ENCODE measurements at regions not wholly inside any gene's neighbourhood (a gene's known extent, or its start where the extent isn't known, plus 50 kb on each side); places are given as distances from the start of the nearest gene placed in this dataset.

DNA sequence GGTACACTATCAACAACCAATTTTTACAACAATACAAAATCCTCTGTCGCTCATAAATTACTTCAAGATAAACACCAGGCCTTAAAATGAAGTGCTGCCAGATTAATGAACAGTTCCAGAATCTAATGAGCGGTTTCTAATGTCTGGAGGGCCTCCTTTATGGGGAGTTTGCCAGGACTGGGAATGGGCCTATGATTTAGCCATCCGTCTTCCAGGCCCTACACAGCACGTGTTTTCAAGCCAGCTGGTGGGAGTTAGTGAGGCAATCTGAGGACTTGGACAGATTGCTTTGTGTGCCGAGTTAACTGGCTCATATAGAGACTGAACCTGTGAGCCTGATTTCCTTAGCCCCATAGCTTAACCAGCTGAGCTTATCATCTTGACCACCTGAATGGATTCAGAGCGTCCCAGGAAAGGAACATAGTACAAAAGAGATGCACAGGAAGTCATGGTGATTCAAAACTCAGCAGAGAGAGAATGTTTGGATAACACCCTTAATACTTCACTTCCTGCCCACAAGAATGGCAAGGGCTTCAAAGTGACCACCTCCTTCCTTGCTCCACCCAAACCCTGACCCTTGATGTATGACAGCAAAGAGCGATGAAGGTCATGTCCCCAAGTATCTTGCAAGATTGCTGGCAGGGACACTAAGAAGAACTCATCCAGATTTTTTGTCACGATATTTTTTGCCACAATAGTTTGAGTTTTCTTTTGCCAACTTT is 143.5 kb downstream of the SLC30A10 start:
- H3K79me2 ChIP-seq (ENCODE audit: insufficient read depth, low read length), result no peaks in the 10 kb centered on the region
- no peaks in the 10 kb centered on the region for H3K9me3 ChIP-seq (ENCODE audit: insufficient read depth, low read length)
- H3F3A ChIP-seq (ENCODE audit: insufficient read depth), result no peaks in the 10 kb centered on the region
- no peak overlapping the region for H3K9ac ChIP-seq (ENCODE audit: low read length)
- TF ChIP-seq, protein P1, sequence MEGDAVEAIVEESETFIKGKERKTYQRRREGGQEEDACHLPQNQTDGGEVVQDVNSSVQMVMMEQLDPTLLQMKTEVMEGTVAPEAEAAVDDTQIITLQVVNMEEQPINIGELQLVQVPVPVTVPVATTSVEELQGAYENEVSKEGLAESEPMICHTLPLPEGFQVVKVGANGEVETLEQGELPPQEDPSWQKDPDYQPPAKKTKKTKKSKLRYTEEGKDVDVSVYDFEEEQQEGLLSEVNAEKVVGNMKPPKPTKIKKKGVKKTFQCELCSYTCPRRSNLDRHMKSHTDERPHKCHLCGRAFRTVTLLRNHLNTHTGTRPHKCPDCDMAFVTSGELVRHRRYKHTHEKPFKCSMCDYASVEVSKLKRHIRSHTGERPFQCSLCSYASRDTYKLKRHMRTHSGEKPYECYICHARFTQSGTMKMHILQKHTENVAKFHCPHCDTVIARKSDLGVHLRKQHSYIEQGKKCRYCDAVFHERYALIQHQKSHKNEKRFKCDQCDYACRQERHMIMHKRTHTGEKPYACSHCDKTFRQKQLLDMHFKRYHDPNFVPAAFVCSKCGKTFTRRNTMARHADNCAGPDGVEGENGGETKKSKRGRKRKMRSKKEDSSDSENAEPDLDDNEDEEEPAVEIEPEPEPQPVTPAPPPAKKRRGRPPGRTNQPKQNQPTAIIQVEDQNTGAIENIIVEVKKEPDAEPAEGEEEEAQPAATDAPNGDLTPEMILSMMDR (IDR thresholded peaks at IDR 0.05; ENCODE audit: insufficient read depth, low read length, poor library complexity, severe bottlenecking), result no peak
- no peak for TF ChIP-seq EZH2phosphoT487 (conservative IDR thresholded peaks at IDR 0.05; ENCODE audit: low read length)
- H3K4me3 ChIP-seq (ENCODE audit: insufficient read depth, low read length, poor library complexity, severe bottlenecking), result no peak overlapping the region
- no peaks in the 10 kb centered on the region for H3K9me2 ChIP-seq (replicated peaks; ENCODE audit: insufficient read depth, low read length)
- no peaks in the 10 kb centered on the region for H4K20me1 ChIP-seq (ENCODE audit: low read depth, low read length)
- no peak overlapping the region for H3K4me2 ChIP-seq (ENCODE audit: low read depth, low read length, poor library complexity, severe bottlenecking)
- no peak overlapping the region for H3K27ac ChIP-seq (ENCODE audit: low read depth, low read length)
- H3K36me3 ChIP-seq (ENCODE audit: low read length), result no peaks in the 10 kb centered on the region
- H2AFZ ChIP-seq (ENCODE audit: low read depth, low read length, severe bottlenecking), result no peak overlapping the region
- H3K27me3 ChIP-seq (ENCODE audit: low read length), result no peaks in the 10 kb centered on the region

DNA sequence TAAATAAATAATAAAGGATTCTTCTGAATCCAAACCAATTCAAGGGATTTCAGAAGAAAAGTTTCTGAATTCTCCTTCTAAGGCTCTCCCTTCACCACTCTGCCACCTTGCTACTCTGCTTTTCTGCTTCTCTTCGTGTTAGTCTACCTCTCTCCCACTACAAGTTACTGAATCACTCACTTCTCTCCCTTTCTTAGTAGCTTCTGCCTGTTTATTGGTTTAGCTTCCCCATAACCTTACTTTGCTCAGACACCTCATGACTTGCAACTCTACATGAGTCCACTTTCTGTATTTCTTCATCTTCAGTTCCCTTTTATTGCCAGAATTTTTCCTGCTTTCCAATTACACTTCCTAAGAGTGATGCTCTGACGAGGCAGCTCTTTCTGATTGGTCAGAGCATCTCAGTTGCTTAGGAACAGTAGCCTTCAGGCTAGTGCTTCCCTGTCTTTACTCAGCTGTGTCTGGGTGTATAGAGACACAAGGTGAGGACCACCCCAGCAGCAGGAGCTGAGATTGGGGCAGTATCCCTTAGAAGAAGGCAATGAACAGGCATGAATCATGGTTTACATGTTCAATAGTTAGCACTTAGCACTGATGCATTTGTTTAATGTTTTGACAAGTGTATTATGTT is 144.6 kb downstream of the SLC30A10 start:
- no peak overlapping the region for H3K4me3 ChIP-seq (ENCODE audit: insufficient read depth, low read length, poor library complexity, severe bottlenecking)
- H3K27me3 ChIP-seq (ENCODE audit: low read length), result no peaks in the 10 kb centered on the region
- H3K36me3 ChIP-seq (ENCODE audit: low read length), result no peaks in the 10 kb centered on the region
- H3K9ac ChIP-seq (ENCODE audit: low read length), result no peak overlapping the region
- no peak for TF ChIP-seq EZH2phosphoT487 (conservative IDR thresholded peaks at IDR 0.05; ENCODE audit: low read length)
- TF ChIP-seq, protein P1 (IDR thresholded peaks at IDR 0.05; ENCODE audit: insufficient read depth, low read length, poor library complexity, severe bottlenecking), result no peak
- no peaks in the 10 kb centered on the region for H3K9me2 ChIP-seq (replicated peaks; ENCODE audit: insufficient read depth, low read length)
- no peaks in the 10 kb centered on the region for H3F3A ChIP-seq (ENCODE audit: insufficient read depth)
- no peaks in the 10 kb centered on the region for H3K9me3 ChIP-seq (ENCODE audit: insufficient read depth, low read length)
- H3K79me2 ChIP-seq (ENCODE audit: insufficient read depth, low read length), result no peaks in the 10 kb centered on the region
- H4K20me1 ChIP-seq (ENCODE audit: low read depth, low read length), result no peaks in the 10 kb centered on the region
- no peak overlapping the region for H3K27ac ChIP-seq (ENCODE audit: low read depth, low read length)
- H2AFZ ChIP-seq (ENCODE audit: low read depth, low read length, severe bottlenecking), result no peak overlapping the region
- no peak overlapping the region for H3K4me2 ChIP-seq (ENCODE audit: low read depth, low read length, poor library complexity, severe bottlenecking)

DNA sequence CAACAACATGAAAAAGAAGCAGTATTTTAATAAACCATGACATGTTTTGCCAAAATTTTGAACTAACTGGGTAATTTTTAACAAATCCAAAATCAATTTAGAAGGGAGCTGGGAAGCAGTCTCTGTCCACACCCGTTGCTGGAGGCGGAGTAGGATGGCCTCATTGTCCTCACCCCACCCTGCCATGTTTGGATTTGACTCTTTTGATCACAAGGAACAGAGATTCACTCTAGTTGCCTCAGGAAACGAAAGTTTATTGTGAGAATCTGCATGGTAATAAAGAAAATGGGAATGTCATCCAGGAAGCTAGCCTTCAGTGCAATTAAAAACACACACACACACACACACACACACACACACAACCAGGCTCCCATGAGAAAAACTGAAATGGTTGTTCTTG is 145.4 kb downstream of the SLC30A10 start:
- H3K4me3 ChIP-seq (ENCODE audit: insufficient read depth, low read length, poor library complexity, severe bottlenecking), result no peak overlapping the region
- no peaks in the 10 kb centered on the region for H3K9me2 ChIP-seq (replicated peaks; ENCODE audit: insufficient read depth, low read length)
- no peaks in the 10 kb centered on the region for H3K79me2 ChIP-seq (ENCODE audit: insufficient read depth, low read length)
- H3K9ac ChIP-seq (ENCODE audit: low read length), result no peak overlapping the region
- TF ChIP-seq, protein P1 (IDR thresholded peaks at IDR 0.05; ENCODE audit: insufficient read depth, low read length, poor library complexity, severe bottlenecking), result no peak
- no peak for TF ChIP-seq EZH2phosphoT487 (conservative IDR thresholded peaks at IDR 0.05; ENCODE audit: low read length)
- H3K36me3 ChIP-seq (ENCODE audit: low read length), result no peaks in the 10 kb centered on the region
- H3K4me2 ChIP-seq (ENCODE audit: low read depth, low read length, poor library complexity, severe bottlenecking), result no peak overlapping the region
- H3K9me3 ChIP-seq (ENCODE audit: insufficient read depth, low read length), result no peaks in the 10 kb centered on the region
- H3K27ac ChIP-seq (ENCODE audit: low read depth, low read length), result no peak overlapping the region
- no peaks in the 10 kb centered on the region for H3F3A ChIP-seq (ENCODE audit: insufficient read depth)
- H4K20me1 ChIP-seq (ENCODE audit: low read depth, low read length), result no peaks in the 10 kb centered on the region
- no peaks in the 10 kb centered on the region for H3K27me3 ChIP-seq (ENCODE audit: low read length)
- no peak overlapping the region for H2AFZ ChIP-seq (ENCODE audit: low read depth, low read length, severe bottlenecking)
